ENCODE measurements at regions not wholly inside any gene's neighbourhood (a gene's known extent, or its start where the extent isn't known, plus 50 kb on each side); places are given as distances from the start of the nearest gene placed in this dataset.

DNA sequence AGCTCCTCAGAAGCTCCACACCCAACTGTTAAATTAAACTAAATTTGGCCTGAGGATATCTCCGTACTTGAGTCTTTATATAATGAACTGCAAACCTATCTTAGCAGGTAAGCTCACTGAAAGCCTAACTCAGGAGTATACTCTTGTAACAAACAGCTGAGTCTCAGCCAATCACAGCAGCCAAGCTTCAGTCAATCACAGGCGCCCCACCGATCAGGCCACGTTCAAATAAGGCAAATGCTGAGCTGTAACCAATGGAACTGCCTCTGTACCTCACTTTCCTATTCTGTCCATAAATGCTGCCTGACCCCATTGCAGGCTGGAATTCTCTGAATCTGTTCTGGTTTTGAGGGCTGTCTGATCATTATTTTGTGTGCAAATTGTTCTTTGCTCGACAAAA lies 93.0 kb upstream of the CES5A start:
- DNase-seq (ENCODE audit: low spot score) = no peak
- Histone ChIP-seq H3K4me3 (no peak overlapping the region), H3K27ac (no peak overlapping the region)
- TF ChIP-seq, protein P1, sequence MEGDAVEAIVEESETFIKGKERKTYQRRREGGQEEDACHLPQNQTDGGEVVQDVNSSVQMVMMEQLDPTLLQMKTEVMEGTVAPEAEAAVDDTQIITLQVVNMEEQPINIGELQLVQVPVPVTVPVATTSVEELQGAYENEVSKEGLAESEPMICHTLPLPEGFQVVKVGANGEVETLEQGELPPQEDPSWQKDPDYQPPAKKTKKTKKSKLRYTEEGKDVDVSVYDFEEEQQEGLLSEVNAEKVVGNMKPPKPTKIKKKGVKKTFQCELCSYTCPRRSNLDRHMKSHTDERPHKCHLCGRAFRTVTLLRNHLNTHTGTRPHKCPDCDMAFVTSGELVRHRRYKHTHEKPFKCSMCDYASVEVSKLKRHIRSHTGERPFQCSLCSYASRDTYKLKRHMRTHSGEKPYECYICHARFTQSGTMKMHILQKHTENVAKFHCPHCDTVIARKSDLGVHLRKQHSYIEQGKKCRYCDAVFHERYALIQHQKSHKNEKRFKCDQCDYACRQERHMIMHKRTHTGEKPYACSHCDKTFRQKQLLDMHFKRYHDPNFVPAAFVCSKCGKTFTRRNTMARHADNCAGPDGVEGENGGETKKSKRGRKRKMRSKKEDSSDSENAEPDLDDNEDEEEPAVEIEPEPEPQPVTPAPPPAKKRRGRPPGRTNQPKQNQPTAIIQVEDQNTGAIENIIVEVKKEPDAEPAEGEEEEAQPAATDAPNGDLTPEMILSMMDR (IDR thresholded peaks at IDR 0.05) = no peak

GRCh38 chr16:55964923-55965475 lies 89.8 kb upstream of the CES5A start:
- no peak for DNase-seq (ENCODE audit: low spot score)
- Histone ChIP-seq H3K4me3 (no peak overlapping the region), H3K27ac (no peak overlapping the region)
- TF ChIP-seq, protein P1 (IDR thresholded peaks at IDR 0.05) = no peak

DNA sequence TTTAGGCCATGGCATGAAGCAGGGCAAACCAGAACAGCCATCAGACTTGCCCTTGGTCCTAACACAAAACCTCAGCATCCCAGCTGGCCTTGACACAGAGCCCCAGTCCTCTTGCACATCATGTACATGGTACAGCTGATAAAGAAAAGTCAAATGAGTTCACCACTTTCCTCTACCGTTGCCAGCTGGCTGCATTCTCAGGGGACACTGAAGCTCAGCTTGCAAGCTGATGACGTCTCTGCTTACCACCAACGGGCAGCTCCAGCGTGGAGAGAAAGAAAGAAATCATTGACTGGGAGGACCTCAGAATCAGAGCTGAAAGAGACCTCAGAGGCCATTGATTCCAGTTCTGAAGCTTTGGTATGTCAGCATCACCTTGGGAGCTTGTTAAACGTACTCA lies 80.7 kb upstream of the CES5A start:
- Histone ChIP-seq H3K27ac (no peak overlapping the region), H3K4me3 (no peak overlapping the region)
- TF ChIP-seq, protein P1 (IDR thresholded peaks at IDR 0.05) = no peak
- DNase-seq (ENCODE audit: low spot score) = no peak

DNA sequence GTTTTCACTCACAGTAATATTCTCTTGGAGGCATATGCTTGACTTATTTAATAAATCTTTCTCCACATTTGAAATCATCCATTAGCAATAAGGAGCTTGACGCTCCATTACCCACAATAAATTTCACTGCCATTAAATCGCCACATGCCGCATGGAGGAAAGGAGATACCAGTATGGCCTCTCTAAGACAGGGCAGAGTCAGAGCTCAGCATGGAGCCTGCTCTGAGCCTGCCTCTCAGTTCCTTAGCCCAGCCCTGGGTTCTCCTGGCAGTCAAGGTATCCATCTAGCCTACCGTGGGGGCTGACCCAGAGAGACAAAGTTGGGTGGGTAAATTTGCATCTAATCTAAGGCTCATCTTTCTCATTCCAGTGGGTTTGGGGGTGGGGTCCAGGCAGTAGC lies 80.3 kb upstream of the CES5A start:
- no peak overlapping the region for H3K4me3 ChIP-seq
- no peak overlapping the region for H3K27ac ChIP-seq
- TF ChIP-seq, protein P1 (IDR thresholded peaks at IDR 0.05) = no peak
- no peak for DNase-seq (ENCODE audit: low spot score)

- Histone ChIP-seq H3K27ac (no peak overlapping the region), H3K4me3 (no peak overlapping the region)
- TF ChIP-seq, protein P1 (IDR thresholded peaks at IDR 0.05) = no peak
- no peak for DNase-seq (ENCODE audit: low spot score)
Observed at GRCh38 chr16:55954906-55955305, 79.7 kb upstream of the CES5A start.

GRCh38 chr16:55949518-55949917 lies 74.3 kb upstream of the CES5A start:
- no peak for DNase-seq (ENCODE audit: low spot score)
- no peak overlapping the region for H3K4me3 ChIP-seq
- TF ChIP-seq, protein P1 (IDR thresholded peaks at IDR 0.05) = no peak
- H3K27ac ChIP-seq = no peak overlapping the region

DNA sequence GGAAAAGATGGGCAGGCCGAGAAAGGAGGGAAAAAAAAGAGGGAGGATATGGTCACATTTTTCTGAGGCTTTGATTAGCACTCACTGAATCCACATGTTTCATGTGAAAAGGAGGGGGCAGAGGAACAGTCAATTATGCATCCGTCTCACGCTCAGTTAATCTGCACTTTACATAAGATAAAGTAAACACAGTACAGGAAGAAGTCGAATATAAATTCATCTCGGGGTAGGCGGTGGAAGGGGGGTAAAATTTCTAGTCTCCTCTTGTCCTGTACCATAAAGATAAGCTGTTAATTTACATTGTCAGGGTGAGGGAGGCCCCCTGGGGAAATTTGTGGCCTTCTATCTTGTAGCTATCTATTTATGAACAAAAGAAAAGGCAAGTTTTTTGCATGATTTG lies 73.1 kb upstream of the CES5A start:
- Histone ChIP-seq H3K4me3 (no peak overlapping the region), H3K27ac (no peak overlapping the region)
- TF ChIP-seq, protein P1 (IDR thresholded peaks at IDR 0.05) = no peak
- no peak for DNase-seq (ENCODE audit: low spot score)

All from coronary artery (tissue), 2 donors.